ENCODE measurements at regions not wholly inside any gene's neighbourhood (a gene's known extent, or its start where the extent isn't known, plus 50 kb on each side); places are given as distances from the start of the nearest gene placed in this dataset.

DNA sequence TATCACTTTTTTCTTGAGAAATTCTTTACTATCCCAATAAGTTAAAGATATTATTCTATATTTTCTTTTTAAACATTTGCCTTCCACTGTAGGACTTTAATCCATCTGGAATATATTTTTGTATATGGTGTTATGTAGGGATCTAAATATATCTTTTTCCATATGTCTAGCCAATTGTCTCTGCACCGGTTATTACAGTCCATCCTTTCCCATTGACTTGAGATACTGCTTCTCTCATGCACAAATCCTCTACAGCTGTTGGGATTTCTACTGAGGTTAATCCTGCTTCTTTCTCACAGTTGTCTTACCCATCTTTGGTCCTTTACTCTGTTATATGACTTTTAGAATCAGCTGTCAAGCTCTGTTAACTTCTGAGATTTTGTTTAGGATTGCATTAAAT lies 483.8 kb upstream of the CDH4 start:
- TF ChIP-seq, protein P1, sequence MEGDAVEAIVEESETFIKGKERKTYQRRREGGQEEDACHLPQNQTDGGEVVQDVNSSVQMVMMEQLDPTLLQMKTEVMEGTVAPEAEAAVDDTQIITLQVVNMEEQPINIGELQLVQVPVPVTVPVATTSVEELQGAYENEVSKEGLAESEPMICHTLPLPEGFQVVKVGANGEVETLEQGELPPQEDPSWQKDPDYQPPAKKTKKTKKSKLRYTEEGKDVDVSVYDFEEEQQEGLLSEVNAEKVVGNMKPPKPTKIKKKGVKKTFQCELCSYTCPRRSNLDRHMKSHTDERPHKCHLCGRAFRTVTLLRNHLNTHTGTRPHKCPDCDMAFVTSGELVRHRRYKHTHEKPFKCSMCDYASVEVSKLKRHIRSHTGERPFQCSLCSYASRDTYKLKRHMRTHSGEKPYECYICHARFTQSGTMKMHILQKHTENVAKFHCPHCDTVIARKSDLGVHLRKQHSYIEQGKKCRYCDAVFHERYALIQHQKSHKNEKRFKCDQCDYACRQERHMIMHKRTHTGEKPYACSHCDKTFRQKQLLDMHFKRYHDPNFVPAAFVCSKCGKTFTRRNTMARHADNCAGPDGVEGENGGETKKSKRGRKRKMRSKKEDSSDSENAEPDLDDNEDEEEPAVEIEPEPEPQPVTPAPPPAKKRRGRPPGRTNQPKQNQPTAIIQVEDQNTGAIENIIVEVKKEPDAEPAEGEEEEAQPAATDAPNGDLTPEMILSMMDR (IDR thresholded peaks at IDR 0.05; ENCODE audit: control extremely low read depth in 1 of 3, insufficient read depth in 1 of 3, low read depth in 1 of 3, low read length in 3 of 3): no peak
- TF ChIP-seq EZH2 (IDR thresholded peaks at IDR 0.05; ENCODE audit: low read depth, low read length, severe bottlenecking) (no peak), POLR2A (IDR thresholded peaks at IDR 0.05; ENCODE audit: control extremely low read depth in 1 of 2, low read depth in 2 of 2, low read length in 2 of 2) (no peak), RFX5 (IDR thresholded peaks at IDR 0.05; ENCODE audit: borderline replicate concordance, low read depth, low read length) (no peak), RAD21 (IDR thresholded peaks at IDR 0.05 in 1 of 2, conservative IDR thresholded peaks at IDR 0.05 in 1 of 2; ENCODE audit: low read depth in 2 of 2, low read length in 2 of 2) (no peak), GABPA (IDR thresholded peaks at IDR 0.05; ENCODE audit: borderline replicate concordance, insufficient read depth, low read length) (no peak), YY1 (IDR thresholded peaks at IDR 0.05; ENCODE audit: low read depth, low read length) (no peak), SIX5 (IDR thresholded peaks at IDR 0.05; ENCODE audit: low read depth, low read length) (no peak)

All from H1 (cell line).